ENCODE measurements at regions not wholly inside any gene's neighbourhood (a gene's known extent, or its start where the extent isn't known, plus 50 kb on each side); places are given as distances from the start of the nearest gene placed in this dataset.

- FAIRE-seq (no peak), ATAC-seq (peak; percentile 67 to 70; a peak in 5 of 6 replicates), DNase-seq (ENCODE audit: low read depth in 1 of 2, low spot score in 1 of 2) (peak in 1 of 2 experiments; percentile 22)
- Histone ChIP-seq H3K27ac (peak overlapping the region in 1 of 2 experiments; percentile 72; a peak in 3 of 6 replicates), H3K9me3 (no peaks in the 10 kb centered on the region), H3K4me2 (peak overlapping the region; percentile 41; the same call in 1 of the 3 replicates), H3K4me1 (peaks cover 15% of the 10 kb centered on the region), H3K4me3 (no peak overlapping the region)
- POLR2A ChIA-PET = no interaction called here
- TF ChIP-seq FOSL2 (IDR thresholded peaks at IDR 0.05) (no peak), FOSL2 (CRISPR knock-in tag; IDR thresholded peaks at IDR 0.05) (peak; percentile 29; the same call in 1 of the 2 replicates), KDM5A (IDR thresholded peaks at IDR 0.05) (no peak)
- CTCF ChIA-PET = interaction anchor here (1.2 to 2.4 kb wide), 5 partner anchors 17 to 253 kb away, joined by 3 to 6 read pairs (median 4); no protein-coding TSS in a partner anchor
- WGBS (ENCODE audit: missing lambda C conversion rate) = 67% methylated on average over 4 of the region's 4 CpGs
These were observed 95.5 kb downstream of the NCR2 start for GRCh38 chr6:41430875-41431274.

GRCh38 chr6:41432280-41432679 lies 96.9 kb downstream of the NCR2 start:
- CTCF ChIA-PET = interaction anchor here (1.5 to 2.4 kb wide), 2 partner anchors 64 to 159 kb away, joined by 4 to 6 read pairs; no protein-coding TSS in a partner anchor
- H3K4me1 ChIP-seq = peaks cover 15% of the 10 kb centered on the region
- DNase-seq (ENCODE audit: low read depth in 1 of 2, low spot score in 1 of 2) (no peak), ATAC-seq (no peak), FAIRE-seq (no peak)
- no peak for TF ChIP-seq MAX (IDR thresholded peaks at IDR 0.05)
- no peak for TF ChIP-seq RCOR1 (IDR thresholded peaks at IDR 0.05; ENCODE audit: low read depth, low read length)
- no peak for TF ChIP-seq KDM5A (IDR thresholded peaks at IDR 0.05)
- TF ChIP-seq BHLHE40 (IDR thresholded peaks at IDR 0.05; ENCODE audit: low read depth, low read length) = no peak
- TF ChIP-seq BCL3 (IDR thresholded peaks at IDR 0.05) = no peak
- TF ChIP-seq CTCF (IDR thresholded peaks at IDR 0.05) = no peak
- POLR2A ChIA-PET = no interaction called here
- no peak overlapping the region for H3K4me2 ChIP-seq
- no peaks in the 10 kb centered on the region for H3K9me3 ChIP-seq
- no peak overlapping the region for H3K4me3 ChIP-seq
- no peak overlapping the region for H3K27ac ChIP-seq
- WGBS (ENCODE audit: missing lambda C conversion rate) = 37% methylated on average over 2 of the region's 3 CpGs

GRCh38 chr6:41434803-41435481 lies 99.5 kb downstream of the NCR2 start:
- TF ChIP-seq TFCP2L1 (CRISPR knock-in tag; IDR thresholded peaks at IDR 0.05) (no peak), SMC3 (IDR thresholded peaks at IDR 0.05) (no peak), NFE2L2 (conservative IDR thresholded peaks at IDR 0.05; ENCODE audit: low read length) (no peak), KDM5A (IDR thresholded peaks at IDR 0.05) (no peak), MAFK (IDR thresholded peaks at IDR 0.05; ENCODE audit: partially characterized antibody) (peak; percentile 19)
- DNase-seq (ENCODE audit: low read depth in 1 of 2, low spot score in 1 of 2) (no peak), ATAC-seq (no peak), FAIRE-seq (no peak)
- Histone ChIP-seq H3K4me3 (no peak overlapping the region), H3K4me1 (peaks cover 11% of the 10 kb centered on the region), H3K27ac (no peak overlapping the region), H3K4me2 (no peak overlapping the region), H3K9me3 (no peaks in the 10 kb centered on the region)
- CTCF ChIA-PET = interaction anchor here (1.2 kb wide), 1 partner anchor 67 kb away, joined by 4 read pairs; no protein-coding TSS in a partner anchor
- POLR2A ChIA-PET = no interaction called here
- 67% methylated on average over 9 of the region's 9 CpGs for WGBS (ENCODE audit: missing lambda C conversion rate)

- 84% methylated on average over 4 of the region's 4 CpGs for WGBS (ENCODE audit: missing lambda C conversion rate)
- Histone ChIP-seq H3K4me1 (no peaks in the 10 kb centered on the region), H3K4me2 (no peak overlapping the region), H3K9me3 (no peaks in the 10 kb centered on the region), H3K27ac (no peak overlapping the region), H3K4me3 (no peak overlapping the region)
- ChIA-PET CTCF (interaction anchor here (1.1 to 1.2 kb wide), 2 partner anchors 13 kb away, joined by 3 read pairs; no protein-coding TSS in a partner anchor), POLR2A (no interaction called here)
- FAIRE-seq (no peak), ATAC-seq (no peak), DNase-seq (ENCODE audit: low read depth in 1 of 2, low spot score in 1 of 2) (no peak)
- TF ChIP-seq HEYL (CRISPR knock-in tag; IDR thresholded peaks at IDR 0.05) (no peak), ESRRA (IDR thresholded peaks at IDR 0.05; ENCODE audit: borderline replicate concordance, low read length) (no peak), FOSB (CRISPR knock-in tag; IDR thresholded peaks at IDR 0.05) (no peak), REST (IDR thresholded peaks at IDR 0.05) (no peak), RARB (CRISPR knock-in tag; IDR thresholded peaks at IDR 0.05) (no peak), NPAS2 (CRISPR knock-in tag; IDR thresholded peaks at IDR 0.05; ENCODE audit: borderline replicate concordance) (no peak), FOSL2 (IDR thresholded peaks at IDR 0.05) (no peak), FOSL2 (CRISPR knock-in tag; IDR thresholded peaks at IDR 0.05) (no peak), BHLHE40 (IDR thresholded peaks at IDR 0.05; ENCODE audit: low read depth, low read length) (no peak), RNF2 (IDR thresholded peaks at IDR 0.05; ENCODE audit: borderline replicate concordance, low read depth) (no peak), CHD2 (IDR thresholded peaks at IDR 0.05; ENCODE audit: low read length, partially characterized antibody) (no peak), HDAC2 (IDR thresholded peaks at IDR 0.05) (no peak), PBX3 (IDR thresholded peaks at IDR 0.05) (no peak)
These were observed 102.2 kb downstream of the NCR2 start for GRCh38 chr6:41437604-41438003.
